CD8-positive, alpha-beta memory T cell (primary cell): ENCODE measurements at regions not wholly inside any gene's neighbourhood (a gene's known extent, or its start where the extent isn't known, plus 50 kb on each side); places are given as distances from the start of the nearest gene placed in this dataset.
"Not testable (repeated sequence)": the region's sequence is repeated elsewhere in the genome, so short reads cannot be mapped to it uniquely, and the experiment has no call there.

ENCODE experiments used
- CTCF ChIA-PET: fragments of 350-600 bp; sonication (Branson Sonifier 250); formaldehyde crosslinking; loops from one replicate; lab custom pipeline; 2021; ENCODE audit warnings: antibody characterized with exemption; lab: Charles Lee
- POLR2A ChIA-PET: fragments of 350-600 bp; sonication (Branson Sonifier 250); formaldehyde crosslinking; loops from one replicate; lab custom pipeline; 2021; ENCODE audit warnings: antibody characterized with exemption; lab: Charles Lee
- DNase-seq, 5 donors: peaks; one replicate each; pipeline versions ENCODE4 v3.0.0 to v3.0.0-alpha.2; 2020 to 2022; ENCODE audit warnings: mixed read lengths in 1 of 5
- H3K27ac ChIP-seq: one replicate; pipeline ENCODE4 v1.7.0; 2013; ENCODE audit warnings: low read depth, mild to moderate bottlenecking, low read length, moderate library complexity
- H3K27me3 ChIP-seq: 2 replicates; pipeline ENCODE4 v1.7.0; 2013; ENCODE audit warnings: low read length, mild to moderate bottlenecking; ENCODE audit not compliant: insufficient read depth, poor library complexity, severe bottlenecking
- H3K36me3 ChIP-seq: 2 replicates; pipeline ENCODE4 v1.7.0; 2013; ENCODE audit warnings: mild to moderate bottlenecking, low read length, moderate library complexity; ENCODE audit not compliant: insufficient read depth
- H3K4me1 ChIP-seq: 2 replicates; pipeline ENCODE4 v1.7.0; 2013; ENCODE audit warnings: mild to moderate bottlenecking, low read length, moderate library complexity; ENCODE audit not compliant: insufficient read depth
- H3K4me3 ChIP-seq: 2 replicates; pipeline ENCODE4 v1.7.0; 2013; ENCODE audit warnings: mild to moderate bottlenecking, low read length
- H3K9me3 ChIP-seq: 2 replicates; pipeline ENCODE4 v1.7.0; 2013; ENCODE audit warnings: mild to moderate bottlenecking, low read length
- H3K27ac Mint-ChIP-seq, 8 donors: one replicate each; pipeline ENCODE4 v1.8.0; 2020 to 2021; ENCODE audit warnings: mixed read lengths in 8 of 8, mild to moderate bottlenecking in 6 of 8, inconsistent platforms in 3 of 8, moderate library complexity in 3 of 8
- H3K27me3 Mint-ChIP-seq, 2 donors: one replicate each; pipeline ENCODE4 v1.8.0; 2020 to 2021; ENCODE audit warnings: mixed read lengths in 2 of 2, mild to moderate bottlenecking in 1 of 2, moderate library complexity in 1 of 2
- H3K36me3 Mint-ChIP-seq, 3 donors: one replicate each; pipeline ENCODE4 v1.8.0; 2020 to 2021; ENCODE audit warnings: mixed read lengths in 3 of 3, inconsistent platforms in 1 of 3, mild to moderate bottlenecking in 1 of 3
- H3K4me1 Mint-ChIP-seq, 3 donors: one replicate each; pipeline ENCODE4 v1.8.0; 2020 to 2021; ENCODE audit warnings: mixed read lengths in 3 of 3, inconsistent platforms in 1 of 3, mild to moderate bottlenecking in 1 of 3
- H3K4me3 Mint-ChIP-seq, 7 donors: one replicate each; pipeline ENCODE4 v1.8.0; 2020 to 2021; ENCODE audit warnings: mixed read lengths in 7 of 7, mild to moderate bottlenecking in 6 of 7, moderate library complexity in 4 of 7, inconsistent platforms in 2 of 7
- H3K9me3 Mint-ChIP-seq, 5 donors: one replicate each; pipeline ENCODE4 v1.8.0; 2020 to 2022; ENCODE audit warnings: mixed read lengths in 5 of 5, mild to moderate bottlenecking in 3 of 5, moderate library complexity in 2 of 5, inconsistent platforms in 1 of 5

DNA sequence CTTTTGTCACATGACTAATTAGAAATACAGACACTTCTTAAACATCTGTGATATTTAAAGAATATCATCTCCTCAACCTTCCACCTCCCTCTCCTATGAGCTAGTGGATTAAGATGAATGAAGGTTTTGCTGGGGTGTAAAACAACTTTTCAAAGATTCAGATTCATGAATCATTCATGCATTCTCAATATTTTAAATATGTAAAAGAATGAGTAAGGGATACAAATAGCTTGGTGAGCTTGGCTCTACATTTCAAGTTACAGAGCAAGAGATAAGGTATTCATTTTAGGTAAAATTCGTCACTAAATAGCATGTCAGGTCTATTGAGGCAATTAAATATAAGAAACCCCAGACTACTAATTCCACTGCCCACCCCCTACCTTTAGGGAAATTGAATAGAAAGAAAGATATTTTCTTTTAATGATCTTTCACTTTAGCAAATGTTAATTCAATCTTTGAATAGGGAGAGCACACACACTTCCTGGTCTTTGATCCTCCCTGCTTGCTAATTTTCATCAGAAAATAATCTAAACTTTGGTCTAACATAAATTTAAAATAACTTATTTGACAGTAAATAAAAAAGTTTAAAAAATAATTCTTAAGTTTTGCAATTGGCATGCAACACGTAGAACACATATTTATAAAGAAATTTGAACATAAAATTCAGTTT, 486.9 kb upstream of the ITGA1 start:
- Histone ChIP-seq H3K27me3 (no peaks in the 10 kb centered on the region), H3K4me1 (no peaks in the 10 kb centered on the region), H3K36me3 (no peaks in the 10 kb centered on the region), H3K4me3 (no peak overlapping the region), H3K27ac (no peak overlapping the region), H3K9me3 (peaks cover 3% of the 10 kb centered on the region)
- no peak overlapping the region for H3K4me3 Mint-ChIP-seq
- H3K36me3 Mint-ChIP-seq: no peaks in the 10 kb centered on the region
- peaks cover 20 to 23% (median 21%) of the 10 kb centered on the region in 5 donors for H3K9me3 Mint-ChIP-seq
- H3K27me3 Mint-ChIP-seq: peaks cover 0 to 2% of the 10 kb centered on the region in 2 donors
- no peak for DNase-seq
- no peaks in the 10 kb centered on the region for H3K4me1 Mint-ChIP-seq
- no peak overlapping the region for H3K27ac Mint-ChIP-seq
- ChIA-PET CTCF (no interaction called here), POLR2A (no interaction called here)

DNA sequence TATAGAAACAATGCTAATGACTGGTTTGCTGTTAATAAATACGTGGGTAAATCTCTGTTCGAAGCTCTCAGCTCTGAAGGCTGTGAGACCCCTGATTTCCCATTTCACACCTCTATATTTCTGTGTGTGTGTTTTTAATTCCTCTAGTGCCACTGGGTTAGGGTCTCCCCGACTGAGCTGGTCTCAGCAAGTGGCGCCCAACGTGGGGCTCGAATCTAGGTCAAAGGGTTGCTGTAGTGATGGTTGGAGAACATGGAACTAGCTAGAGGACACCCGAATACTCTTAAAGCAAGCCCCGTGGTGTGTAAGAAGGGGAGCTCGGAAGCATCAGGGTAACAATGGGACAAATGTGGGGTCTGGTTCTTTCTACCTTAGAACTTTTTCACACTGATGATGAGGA, 482.9 kb upstream of the ITGA1 start:
- H3K9me3 Mint-ChIP-seq: peaks cover 14 to 35% (median 29%) of the 10 kb centered on the region in 5 donors

DNA sequence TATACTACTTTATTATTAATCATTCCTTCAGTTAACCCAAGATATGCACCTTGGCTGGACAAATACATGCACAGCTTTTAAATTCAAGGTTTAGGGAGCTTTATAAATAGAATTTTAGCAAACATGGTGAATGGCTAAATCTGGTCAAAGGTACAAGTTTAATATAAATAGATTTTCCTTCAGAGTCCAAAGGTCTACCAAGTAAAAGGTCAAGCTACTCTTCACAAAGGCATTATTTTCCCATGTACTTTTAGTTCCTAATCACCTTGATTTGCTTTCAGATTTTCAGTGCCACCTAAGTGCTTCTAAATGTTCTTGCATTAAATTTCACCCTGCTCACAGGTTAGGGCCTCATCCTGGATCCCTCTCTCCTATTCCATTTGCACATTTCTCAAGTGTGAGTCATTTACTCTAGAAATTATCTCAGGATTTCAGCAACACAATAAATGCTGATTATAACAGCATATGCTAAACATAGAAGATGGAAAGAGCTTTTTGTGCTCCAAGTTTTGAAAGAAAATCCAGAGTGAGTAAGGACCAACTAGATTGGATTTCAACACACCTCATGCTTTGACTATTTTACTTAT, 459.4 kb upstream of the ITGA1 start:
- H3K4me3 ChIP-seq: no peak overlapping the region
- POLR2A ChIA-PET: no interaction called here
- CTCF ChIA-PET: no interaction called here
- H3K4me1 ChIP-seq: no peaks in the 10 kb centered on the region
- no peak overlapping the region for H3K27ac ChIP-seq
- Mint-ChIP-seq H3K4me1 (no peaks in the 10 kb centered on the region), H3K27me3 (peaks cover 0 to 2% of the 10 kb centered on the region in 2 donors), H3K27ac (no peak overlapping the region), H3K36me3 (no peaks in the 10 kb centered on the region), H3K4me3 (no peak overlapping the region), H3K9me3 (peaks cover 0 to 8% (median 2%) of the 10 kb centered on the region in 5 donors)
- H3K36me3 ChIP-seq: no peaks in the 10 kb centered on the region
- H3K9me3 ChIP-seq: no peaks in the 10 kb centered on the region
- no peak for DNase-seq
- H3K27me3 ChIP-seq: no peaks in the 10 kb centered on the region

More for the DNA sequence above, 482.9 kb upstream of the ITGA1 start:
- H3K4me1 Mint-ChIP-seq, H3K27me3 Mint-ChIP-seq, CTCF ChIA-PET, H3K27me3 ChIP-seq, H3K4me3 ChIP-seq, H3K27ac ChIP-seq, POLR2A ChIA-PET, H3K27ac Mint-ChIP-seq, H3K36me3 ChIP-seq, H3K4me3 Mint-ChIP-seq, H3K9me3 ChIP-seq, H3K4me1 ChIP-seq, H3K36me3 Mint-ChIP-seq: not testable (repeated sequence)
- peak in 1 of 5 donors; percentile 1 for DNase-seq

DNA sequence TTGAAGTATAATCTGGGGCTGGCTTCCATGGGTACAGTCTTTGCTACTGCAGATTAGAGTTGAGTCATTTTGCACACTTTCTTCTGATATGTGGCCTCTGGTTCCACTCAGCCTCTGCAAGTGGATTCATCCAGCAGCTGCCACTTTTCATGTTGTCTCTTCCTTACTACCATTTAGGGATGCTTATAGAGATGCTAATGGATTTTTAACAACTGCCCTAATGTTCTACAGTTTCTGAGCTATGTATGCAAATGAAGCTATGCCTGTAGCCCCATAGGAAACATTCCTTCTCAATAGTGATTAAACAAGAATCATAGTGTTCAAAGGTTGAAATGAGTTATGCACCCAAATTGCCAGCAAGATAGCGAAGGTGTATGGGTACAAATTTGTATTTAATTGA, 456.0 kb upstream of the ITGA1 start:
- H3K36me3 Mint-ChIP-seq: no peaks in the 10 kb centered on the region
- peaks cover 0 to 2% of the 10 kb centered on the region in 2 donors for H3K27me3 Mint-ChIP-seq
- peaks cover 0 to 8% (median 2%) of the 10 kb centered on the region in 5 donors for H3K9me3 Mint-ChIP-seq
- no peak overlapping the region for H3K27ac ChIP-seq
- no peak overlapping the region for H3K27ac Mint-ChIP-seq
- no peaks in the 10 kb centered on the region for H3K9me3 ChIP-seq
- H3K4me3 Mint-ChIP-seq: no peak overlapping the region
- no peak overlapping the region for H3K4me3 ChIP-seq
- DNase-seq: no peak
- no peaks in the 10 kb centered on the region for H3K36me3 ChIP-seq
- POLR2A ChIA-PET: no interaction called here
- CTCF ChIA-PET: no interaction called here
- no peaks in the 10 kb centered on the region for H3K4me1 Mint-ChIP-seq
- no peaks in the 10 kb centered on the region for H3K27me3 ChIP-seq
- H3K4me1 ChIP-seq: no peaks in the 10 kb centered on the region

DNA sequence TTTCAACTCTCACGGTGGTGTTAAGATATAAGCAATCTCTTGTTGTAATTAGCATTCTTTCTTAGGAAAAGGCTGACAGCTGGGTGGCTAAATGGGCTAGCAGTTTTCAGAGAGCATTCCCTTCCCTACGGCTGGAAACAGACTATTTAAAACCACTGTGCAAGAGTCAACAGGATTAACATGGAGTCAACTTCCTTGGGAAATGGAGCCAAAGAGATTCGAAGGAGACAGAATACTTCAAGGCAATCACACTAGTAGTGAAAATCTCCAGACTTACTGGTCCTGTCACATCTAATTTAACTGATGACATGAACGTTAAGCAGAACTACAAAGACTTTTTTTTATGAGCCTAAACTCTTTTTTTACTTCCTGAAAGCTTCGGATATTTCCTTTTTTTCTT, 453.3 kb upstream of the ITGA1 start:
- Mint-ChIP-seq H3K27ac (no peak overlapping the region), H3K4me3 (no peak overlapping the region), H3K36me3 (no peaks in the 10 kb centered on the region), H3K4me1 (no peaks in the 10 kb centered on the region), H3K9me3 (peaks cover 0 to 8% (median 2%) of the 10 kb centered on the region in 5 donors), H3K27me3 (peaks cover 0 to 2% of the 10 kb centered on the region in 2 donors)
- no peak overlapping the region for H3K4me3 ChIP-seq
- H3K4me1 ChIP-seq: no peaks in the 10 kb centered on the region
- no peaks in the 10 kb centered on the region for H3K27me3 ChIP-seq
- H3K9me3 ChIP-seq: no peaks in the 10 kb centered on the region
- DNase-seq: no peak
- CTCF ChIA-PET: no interaction called here
- POLR2A ChIA-PET: no interaction called here
- H3K36me3 ChIP-seq: no peaks in the 10 kb centered on the region
- H3K27ac ChIP-seq: no peak overlapping the region

DNA sequence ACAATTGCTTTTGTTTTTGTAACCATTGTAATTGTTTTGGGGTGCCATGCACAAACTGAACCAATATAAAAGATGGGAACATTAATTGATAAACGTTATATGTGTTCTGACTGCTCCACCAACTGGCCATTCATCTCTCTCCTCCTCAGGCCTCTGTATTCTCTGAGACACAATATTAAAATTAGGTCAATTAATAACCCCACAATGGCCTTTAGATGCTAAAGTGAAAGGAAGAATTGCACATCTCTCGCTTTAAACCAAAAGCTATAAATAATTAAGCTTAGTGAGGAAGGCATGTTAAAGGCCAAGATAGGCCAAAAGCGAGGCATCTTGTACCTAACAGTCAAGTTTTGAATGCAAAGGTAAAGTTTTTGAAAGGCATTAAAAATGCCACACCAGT, 448.4 kb upstream of the ITGA1 start:
- Mint-ChIP-seq H3K36me3 (no peaks in the 10 kb centered on the region), H3K27ac (no peak overlapping the region), H3K4me3 (no peak overlapping the region), H3K27me3 (no peaks in the 10 kb centered on the region), H3K9me3 (peaks cover 0 to 8% (median 6%) of the 10 kb centered on the region in 5 donors), H3K4me1 (no peaks in the 10 kb centered on the region)
- no peak overlapping the region for H3K4me3 ChIP-seq
- no peak overlapping the region for H3K27ac ChIP-seq
- ChIA-PET POLR2A (no interaction called here), CTCF (no interaction called here)
- DNase-seq: no peak
- no peaks in the 10 kb centered on the region for H3K27me3 ChIP-seq
- H3K4me1 ChIP-seq: no peaks in the 10 kb centered on the region
- no peaks in the 10 kb centered on the region for H3K36me3 ChIP-seq
- H3K9me3 ChIP-seq: no peaks in the 10 kb centered on the region

DNA sequence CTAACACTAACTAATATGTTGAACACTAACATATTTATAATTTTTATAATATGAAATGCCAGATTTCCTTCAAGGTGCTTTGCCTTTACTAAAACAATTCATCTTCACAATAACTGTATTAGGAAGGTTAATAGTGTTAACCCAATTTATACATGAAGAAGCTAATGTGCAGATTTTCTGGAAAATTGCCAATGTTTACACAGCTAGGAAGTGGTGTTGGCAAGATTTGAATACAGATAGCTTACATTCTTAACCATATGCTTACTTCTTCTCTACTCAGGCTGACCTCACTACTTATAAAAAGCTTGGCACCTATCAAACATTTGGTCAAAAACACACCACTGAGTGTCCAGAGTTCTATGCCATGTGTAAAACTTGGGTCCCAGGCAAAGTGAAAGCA, 445.4 kb upstream of the ITGA1 start:
- H3K9me3 ChIP-seq: no peaks in the 10 kb centered on the region
- no peaks in the 10 kb centered on the region for H3K36me3 ChIP-seq
- Mint-ChIP-seq H3K27ac (no peak overlapping the region), H3K4me1 (no peaks in the 10 kb centered on the region), H3K9me3 (peaks cover 0 to 6% (median 0%) of the 10 kb centered on the region in 5 donors), H3K36me3 (no peaks in the 10 kb centered on the region), H3K27me3 (no peaks in the 10 kb centered on the region), H3K4me3 (no peak overlapping the region)
- ChIA-PET CTCF (no interaction called here), POLR2A (no interaction called here)
- no peak overlapping the region for H3K27ac ChIP-seq
- H3K4me3 ChIP-seq: no peak overlapping the region
- no peak for DNase-seq
- no peaks in the 10 kb centered on the region for H3K4me1 ChIP-seq
- H3K27me3 ChIP-seq: no peaks in the 10 kb centered on the region

DNA sequence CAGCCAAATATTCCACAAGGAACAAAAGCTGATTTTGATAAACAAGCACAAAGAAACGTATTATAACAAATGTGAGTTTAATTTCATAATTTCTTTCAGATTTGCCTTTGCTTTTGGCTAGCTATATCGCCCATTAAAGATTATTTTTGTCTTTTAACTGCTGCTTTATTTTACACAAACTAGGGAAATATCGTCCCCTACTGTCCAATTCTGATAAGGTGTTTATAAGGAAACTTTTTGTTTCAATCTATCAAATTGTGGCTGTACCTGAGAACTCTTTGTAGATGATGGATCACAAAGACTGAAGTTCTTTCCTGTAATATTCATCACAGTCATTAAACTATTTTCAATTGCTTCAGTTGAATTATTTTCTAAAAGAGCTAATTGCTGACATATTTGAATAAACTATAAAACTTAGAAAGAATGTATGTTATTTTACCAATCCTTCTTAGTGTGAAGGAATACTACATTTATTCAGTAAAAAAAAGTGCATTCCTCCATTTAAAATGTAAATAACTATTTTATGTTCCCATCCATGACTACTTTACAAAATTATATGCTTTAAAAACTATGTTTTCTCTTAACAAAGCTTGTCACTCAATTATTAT, 431.3 kb upstream of the ITGA1 start:
- DNase-seq: no peak
- ChIA-PET CTCF (no interaction called here), POLR2A (no interaction called here)
- H3K9me3 Mint-ChIP-seq: peaks cover 0 to 3% (median 0%) of the 10 kb centered on the region in 5 donors
- no peaks in the 10 kb centered on the region for H3K27me3 Mint-ChIP-seq
- Histone ChIP-seq H3K4me1 (no peaks in the 10 kb centered on the region), H3K4me3 (no peak overlapping the region), H3K27me3 (no peaks in the 10 kb centered on the region), H3K36me3 (no peaks in the 10 kb centered on the region), H3K9me3 (no peaks in the 10 kb centered on the region), H3K27ac (no peak overlapping the region)
- no peaks in the 10 kb centered on the region for H3K4me1 Mint-ChIP-seq
- no peak overlapping the region for H3K27ac Mint-ChIP-seq
- H3K4me3 Mint-ChIP-seq: no peak overlapping the region
- no peaks in the 10 kb centered on the region for H3K36me3 Mint-ChIP-seq
